ENCODE measurements at regions not wholly inside any gene's neighbourhood (a gene's known extent, or its start where the extent isn't known, plus 50 kb on each side); places are given as distances from the start of the nearest gene placed in this dataset.
"Not testable (repeated sequence)": the region's sequence is repeated elsewhere in the genome, so short reads cannot be mapped to it uniquely, and the experiment has no call there.

GRCh38 chr1:121519756-121520286 is 335.0 kb downstream of the SRGAP2C start:
- not testable (repeated sequence) for DNase-seq

GRCh38 chr1:121522061-121522759 is 337.4 kb downstream of the SRGAP2C start:
- no peak for DNase-seq

- not testable (repeated sequence) for DNase-seq
Observed at GRCh38 chr1:121523112-121523511, 338.3 kb downstream of the SRGAP2C start.

GRCh38 chr1:121525355-121525754 is 340.6 kb downstream of the SRGAP2C start:
- no peak for DNase-seq

- not testable (repeated sequence) for DNase-seq
Observed at GRCh38 chr1:121528958-121529357, 344.2 kb downstream of the SRGAP2C start.

- DNase-seq = not testable (repeated sequence)
Observed at GRCh38 chr1:121530026-121530425, 345.3 kb downstream of the SRGAP2C start.

GRCh38 chr1:121531747-121532146 is 347.0 kb downstream of the SRGAP2C start:
- DNase-seq = not testable (repeated sequence)

GRCh38 chr1:121538148-121538547 is 353.4 kb downstream of the SRGAP2C start:
- not testable (repeated sequence) for DNase-seq

- no peak for DNase-seq
Observed at GRCh38 chr1:121538943-121539575, 354.3 kb downstream of the SRGAP2C start.

GRCh38 chr1:121543988-121544387 is 359.2 kb downstream of the SRGAP2C start:
- not testable (repeated sequence) for DNase-seq

GRCh38 chr1:121544500-121544899 is 359.7 kb downstream of the SRGAP2C start:
- no peak for DNase-seq

- DNase-seq = not testable (repeated sequence)
Observed at GRCh38 chr1:121545899-121546298, 361.1 kb downstream of the SRGAP2C start.

- DNase-seq = no peak
Observed at GRCh38 chr1:121546830-121547591, 362.2 kb downstream of the SRGAP2C start.

- not testable (repeated sequence) for DNase-seq
Observed at GRCh38 chr1:121547726-121548125, 363.0 kb downstream of the SRGAP2C start.

GRCh38 chr1:121550817-121551216 is 366.0 kb downstream of the SRGAP2C start:
- not testable (repeated sequence) for DNase-seq

GRCh38 chr1:121551491-121551890 is 366.7 kb downstream of the SRGAP2C start:
- not testable (repeated sequence) for DNase-seq

GRCh38 chr1:121556560-121556959 is 371.8 kb downstream of the SRGAP2C start:
- DNase-seq = not testable (repeated sequence)

- DNase-seq = not testable (repeated sequence)
Observed at GRCh38 chr1:121558034-121558433, 373.3 kb downstream of the SRGAP2C start.

GRCh38 chr1:121558514-121558913 is 373.7 kb downstream of the SRGAP2C start:
- no peak for DNase-seq

GRCh38 chr1:121566346-121566745 is 381.6 kb downstream of the SRGAP2C start:
- DNase-seq = no peak

GRCh38 chr1:121569428-121569827 is 384.7 kb downstream of the SRGAP2C start:
- DNase-seq = no peak

- DNase-seq = not testable (repeated sequence)
Observed at GRCh38 chr1:121573881-121574504, 389.2 kb downstream of the SRGAP2C start.

GRCh38 chr1:121574505-121574899 is 389.7 kb downstream of the SRGAP2C start:
- not testable (repeated sequence) for DNase-seq
